GM21786 (cell line): ENCODE measurements at regions not wholly inside any gene's neighbourhood (a gene's known extent, or its start where the extent isn't known, plus 50 kb on each side); places are given as distances from the start of the nearest gene placed in this dataset.

Source experiments
- ATAC-seq: cut with Tn5 transposase; IDR thresholded peaks from one replicate; pipeline ENCODE4 v1.9.1; 2021; ENCODE audit not compliant: unreplicated experiment

DNA sequence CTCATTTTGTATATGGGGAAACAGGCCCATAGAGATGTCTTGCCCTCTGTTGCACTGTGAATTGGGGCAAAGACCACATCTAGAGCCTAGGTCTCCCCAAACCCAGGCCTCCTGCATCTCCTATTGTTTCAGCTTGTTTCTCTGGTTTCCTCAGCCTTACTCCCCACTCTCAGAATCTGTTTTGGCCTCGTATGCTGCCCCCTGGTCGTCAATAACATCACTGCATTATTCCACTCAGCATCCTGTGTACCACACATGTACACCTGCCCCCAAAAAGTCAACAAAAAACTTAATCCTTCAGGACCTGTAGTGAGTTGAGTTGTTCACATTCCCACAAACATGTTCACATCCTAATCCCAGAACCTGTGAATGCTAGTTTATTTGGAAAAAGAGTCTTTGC, 184.8 kb downstream of the BRINP2 start:
- ATAC-seq = no peak

GRCh38 chr1:177354247-177354646, 183.5 kb downstream of the BRINP2 start:
- no peak for ATAC-seq

- no peak for ATAC-seq
Observed at GRCh38 chr1:177351361-177352108, 180.8 kb downstream of the BRINP2 start.

GRCh38 chr1:177346790-177347359, 176.1 kb downstream of the BRINP2 start:
- no peak for ATAC-seq

- ATAC-seq = no peak
Observed at GRCh38 chr1:177343445-177343844, 172.7 kb downstream of the BRINP2 start.

- ATAC-seq = no peak
Observed at GRCh38 chr1:177341773-177342172, 171.0 kb downstream of the BRINP2 start.

DNA sequence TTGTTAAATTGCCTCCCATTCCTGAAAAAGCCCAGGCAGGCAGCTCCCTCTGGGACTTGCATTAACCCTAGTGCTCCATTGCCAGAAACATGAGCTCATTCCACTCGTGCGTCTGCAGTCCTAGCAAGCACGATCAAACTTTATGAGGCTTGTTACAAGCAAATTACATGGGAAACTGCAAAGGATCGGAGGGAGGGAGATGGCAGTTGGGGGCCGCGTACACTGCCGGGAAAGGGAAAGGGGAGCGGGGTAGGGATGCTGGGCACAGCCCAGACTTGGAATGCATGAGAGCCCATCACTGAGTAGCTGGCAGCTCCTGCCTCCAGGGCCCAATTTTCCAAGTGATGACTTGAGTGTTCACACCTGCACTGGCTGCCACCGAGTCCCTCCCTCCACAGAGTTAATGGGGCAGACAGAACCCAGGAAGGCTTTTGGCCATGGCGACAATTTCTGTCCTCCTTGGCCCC, 169.9 kb downstream of the BRINP2 start:
- ATAC-seq = no peak

DNA sequence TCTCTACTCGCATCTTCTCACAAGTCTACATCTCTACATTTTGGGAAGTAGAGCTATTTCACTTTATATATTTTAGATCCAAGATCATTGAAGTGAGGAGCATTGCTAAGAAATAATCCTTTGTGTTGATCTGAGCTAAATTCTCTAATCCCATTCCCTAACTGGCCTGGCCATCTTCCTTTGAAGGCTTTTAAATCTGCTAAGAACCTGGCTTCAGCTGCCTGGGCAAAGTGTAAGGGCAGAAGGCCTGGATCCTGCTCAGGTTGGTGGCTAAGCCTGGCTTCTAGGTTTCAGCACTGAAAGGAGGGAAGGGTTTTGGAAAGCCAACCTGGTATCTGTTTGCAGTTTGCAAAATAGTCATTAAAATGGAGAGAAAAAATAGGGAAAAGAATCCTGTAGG, 167.6 kb downstream of the BRINP2 start:
- no peak for ATAC-seq

DNA sequence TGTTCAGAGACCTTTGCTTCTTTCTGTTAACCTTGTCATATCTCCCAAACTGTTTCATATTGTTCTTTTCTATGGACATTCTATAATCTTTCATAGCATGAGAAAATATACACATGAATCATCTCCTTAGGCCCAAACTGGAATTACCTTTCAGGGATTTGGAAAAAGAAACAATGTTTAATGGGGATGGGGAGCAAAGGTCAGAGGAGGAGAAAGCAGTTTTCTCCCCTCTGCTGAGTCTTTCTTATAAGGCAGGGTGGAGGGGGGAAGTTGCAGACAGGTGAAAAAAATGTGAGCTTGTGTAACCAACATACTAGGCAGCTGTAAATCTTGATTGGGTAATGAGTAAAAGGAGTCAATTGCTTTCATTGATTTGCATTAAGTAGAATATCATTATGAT, 164.1 kb downstream of the BRINP2 start:
- ATAC-seq = no peak

DNA sequence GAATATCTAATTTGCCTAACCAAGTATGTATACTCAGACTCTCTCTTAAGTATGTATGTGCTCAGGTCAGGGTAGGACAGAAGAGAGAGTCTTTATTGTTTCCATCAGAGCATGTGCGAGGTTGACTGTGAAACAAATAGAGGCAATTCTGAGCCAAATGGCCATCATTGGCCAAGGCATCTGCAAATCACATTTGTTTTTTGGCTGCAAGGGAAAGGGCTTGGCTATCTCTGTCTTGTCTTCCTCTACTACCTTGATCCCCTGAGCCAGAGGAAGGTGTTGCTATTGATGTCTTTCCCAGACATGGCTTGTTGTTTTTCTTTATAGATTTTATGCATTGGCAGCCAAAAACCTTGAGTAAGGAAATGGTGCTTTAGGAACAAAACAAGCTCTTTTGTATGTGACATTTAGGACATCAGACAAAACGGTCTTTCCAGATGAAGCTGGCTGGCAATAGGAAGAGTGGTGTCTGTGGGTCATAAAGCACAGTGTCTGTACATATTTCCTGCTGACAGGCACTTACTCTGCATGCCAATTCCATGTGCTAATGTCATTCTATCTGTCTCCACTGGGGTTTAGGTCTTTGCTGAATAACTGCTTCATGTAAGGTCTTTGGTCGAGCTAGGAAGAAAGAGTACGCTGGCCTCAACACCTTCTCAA, 163.3 kb downstream of the BRINP2 start:
- ATAC-seq = no peak
